ENCODE measurements at regions not wholly inside any gene's neighbourhood (a gene's known extent, or its start where the extent isn't known, plus 50 kb on each side); places are given as distances from the start of the nearest gene placed in this dataset.

GRCh38 chr4:159829184-159829583, 726.3 kb downstream of the RAPGEF2 start:
- no peaks in the 10 kb centered on the region; the same call in 1 of the 2 replicates for H4K20me1 ChIP-seq (ENCODE audit: control insufficient read depth, insufficient read depth)
- POLR2A ChIA-PET: no interaction called here
- RAD21 ChIA-PET (ENCODE audit: unreplicated experiment): no interaction called here
- no peak overlapping the region for H3K27ac ChIP-seq (ENCODE audit: control insufficient read depth, insufficient read depth)
- no peak overlapping the region for H3K4me2 ChIP-seq (ENCODE audit: control insufficient read depth, insufficient read depth)
- H3K27me3 ChIP-seq (replicated peaks in 1 of 2; ENCODE audit: control insufficient read depth in 2 of 2, insufficient read depth in 2 of 2, low read length in 1 of 2): no peaks in the 10 kb centered on the region
- no TSS peak for BruUV-seq (replicated peaks)
- SMC1A ChIA-PET (ENCODE audit: uncharacterized antibody, unreplicated experiment): interaction anchor here (1.1 kb wide), 1 partner anchor 343 kb away, joined by 6 read pairs; no protein-coding TSS in a partner anchor
- whole genome bisulfite sequencing (ENCODE audit: insufficient coverage, insufficient replicate concordance, low lambda C conversion rate, missing lambda C conversion rate): 0% methylated on average over 2 of the region's 2 CpGs
- DNase-seq (ENCODE audit: low read depth, low spot score) (no peak), ATAC-seq (no peak), FAIRE-seq (no peak)
- no peaks in the 10 kb centered on the region for H3K9me3 ChIP-seq (replicated peaks; ENCODE audit: control insufficient read depth, insufficient read depth, low read length)
- no peaks in the 10 kb centered on the region for H3K4me1 ChIP-seq (ENCODE audit: control insufficient read depth, insufficient read depth, low read length)
- no peak overlapping the region for H2AFZ ChIP-seq (ENCODE audit: control insufficient read depth, low read depth, low read length)
- TF ChIP-seq SPI1 (IDR thresholded peaks at IDR 0.05; ENCODE audit: borderline replicate concordance, insufficient read depth, low read depth, low read length): no peak
- no peak for TF ChIP-seq RAD21 (IDR thresholded peaks at IDR 0.05; ENCODE audit: insufficient read depth, low read depth, low read length)
- no peak for TF ChIP-seq YBX1 (IDR thresholded peaks at IDR 0.05)
- TF ChIP-seq CTCF (IDR thresholded peaks at IDR 0.05 in 2 of 3, conservative IDR thresholded peaks at IDR 0.05 in 1 of 3; ENCODE audit: control insufficient read depth in 2 of 3, extremely low read depth in 1 of 3, insufficient read depth in 1 of 3, low read depth in 3 of 3, low read length in 3 of 3): no peak
- TF ChIP-seq ZNF384 (IDR thresholded peaks at IDR 0.05; ENCODE audit: borderline replicate concordance, low read depth, low read length): no peak
- no peak for TF ChIP-seq ZNF592 (IDR thresholded peaks at IDR 0.05)
- no peak for TF ChIP-seq KDM1A (IDR thresholded peaks at IDR 0.05; ENCODE audit: borderline replicate concordance)
- no peak for TF ChIP-seq IKZF2 (IDR thresholded peaks at IDR 0.05)
- TF ChIP-seq ELK1 (IDR thresholded peaks at IDR 0.05; ENCODE audit: low read depth, low read length): no peak
- TF ChIP-seq IKZF1 (conservative IDR thresholded peaks at IDR 0.05): no peak
- TF ChIP-seq SP1 (IDR thresholded peaks at IDR 0.05; ENCODE audit: low read depth, low read length): no peak
- no peak for TF ChIP-seq SUPT20H (IDR thresholded peaks at IDR 0.05; ENCODE audit: borderline replicate concordance, control insufficient read depth, low read depth, low read length)
- TF ChIP-seq SIX5 (IDR thresholded peaks at IDR 0.05; ENCODE audit: low read depth, low read length, severe bottlenecking): no peak
- TF ChIP-seq PKNOX1 (IDR thresholded peaks at IDR 0.05): no peak
- TF ChIP-seq BRCA1 (IDR thresholded peaks at IDR 0.05; ENCODE audit: low read depth, low read length): no peak
- no peak for TF ChIP-seq MEF2B (IDR thresholded peaks at IDR 0.05; ENCODE audit: partially characterized antibody, poor library complexity, severe bottlenecking)
- no peak for TF ChIP-seq BCL11A (IDR thresholded peaks at IDR 0.05; ENCODE audit: low read depth, low read length)
- in situ Hi-C loops (cut with MboI): no loop called here
- no peaks in the 10 kb centered on the region for H3K79me2 ChIP-seq (ENCODE audit: control insufficient read depth, insufficient read depth, low read length)
- H3K36me3 ChIP-seq (ENCODE audit: control insufficient read depth in 2 of 2, insufficient read depth in 2 of 2, low read length in 1 of 2): no peaks in the 10 kb centered on the region
- intact Hi-C loops (cut with micrococcal nuclease; ENCODE audit: unreplicated experiment): no loop called here
- no peak overlapping the region for H3K9ac ChIP-seq (ENCODE audit: control insufficient read depth, insufficient read depth, low read length)
- H3K4me3 ChIP-seq: no peak overlapping the region
- CTCF ChIA-PET: interaction anchor here (0.6 kb wide), 1 partner anchor 11 kb away, joined by 3 read pairs; no protein-coding TSS in a partner anchor
